SK-N-MC (cell line): ENCODE measurements at regions not wholly inside any gene's neighbourhood (a gene's known extent, or its start where the extent isn't known, plus 50 kb on each side); places are given as distances from the start of the nearest gene placed in this dataset.

Source experiments
- EZH2 ChIP-seq: fragments of 200-600 bp; sonication (generic); IDR thresholded peaks from one replicate; pipeline ENCODE4 v1.6.1; 2017; ENCODE audit warnings: antibody characterized with exemption
- POLR2AphosphoS5 ChIP-seq: IDR thresholded peaks from 2 replicates; pipeline ENCODE4 v1.6.1; 2012; ENCODE audit warnings: mild to moderate bottlenecking, low read depth, low read length, borderline replicate concordance

DNA sequence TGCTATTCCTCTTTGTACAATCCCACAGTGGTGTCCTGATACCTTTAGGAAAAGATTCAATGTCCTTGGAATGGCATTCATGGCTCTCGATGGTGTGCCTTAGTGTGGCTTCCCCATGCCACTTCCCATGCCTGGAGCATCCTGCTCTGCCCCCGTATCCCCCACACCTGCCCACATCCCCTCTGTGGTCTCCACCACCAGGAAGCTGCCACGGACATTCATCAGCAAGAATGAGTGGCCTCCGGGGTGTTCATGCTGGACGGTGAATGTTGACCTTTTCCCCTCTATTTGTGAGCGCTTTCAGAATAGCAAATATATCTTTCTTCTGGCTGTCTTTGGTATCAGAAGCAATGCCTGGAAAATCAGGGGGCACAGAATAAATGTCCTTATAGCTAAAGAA is 262.0 kb upstream of the NRP1 start:
- TF ChIP-seq POLR2AphosphoS5 (no peak), EZH2 (no peak)
